HUES64 (cell line): ENCODE measurements at regions not wholly inside any gene's neighbourhood (a gene's known extent, or its start where the extent isn't known, plus 50 kb on each side); places are given as distances from the start of the nearest gene placed in this dataset.

Experiments
- H3K27ac ChIP-seq: 2 replicates; pipeline ENCODE4 v1.7.0; 2013; ENCODE audit warnings: low read depth, low read length, inconsistent platforms
- H3K27me3 ChIP-seq: 2 replicates; pipeline ENCODE4 v1.6.1; 2013; ENCODE audit warnings: mild to moderate bottlenecking, low read length; ENCODE audit not compliant: insufficient read depth
- H3K36me3 ChIP-seq: 2 replicates; pipeline ENCODE4 v1.6.1; 2013; ENCODE audit warnings: mild to moderate bottlenecking, low read length; ENCODE audit not compliant: insufficient read depth
- H3K4me1 ChIP-seq: 2 replicates; pipeline ENCODE4 v1.6.1; 2013; ENCODE audit warnings: mild to moderate bottlenecking, low read length, moderate library complexity; ENCODE audit not compliant: insufficient read depth
- H3K4me3 ChIP-seq: 2 replicates; pipeline ENCODE4 v1.5.1; 2013; ENCODE audit warnings: mild to moderate bottlenecking, low read length, moderate library complexity
- H3K9ac ChIP-seq: 2 replicates; pipeline ENCODE4 v1.6.1; 2013; ENCODE audit warnings: mild to moderate bottlenecking, low read depth, low read length
- H3K9me3 ChIP-seq: 2 replicates; pipeline ENCODE4 v1.6.1; 2013; ENCODE audit warnings: low read depth, low read length; ENCODE audit not compliant: insufficient read depth
- WGBS: fragments of 150-250, 120-280 bp; methylation state at CpG from one replicate; pipeline ENCODE4 v1.1.7; 2013; ENCODE audit warnings: missing lambda C conversion rate; 5-methylcytosine and 5-hydroxymethylcytosine counted together

DNA sequence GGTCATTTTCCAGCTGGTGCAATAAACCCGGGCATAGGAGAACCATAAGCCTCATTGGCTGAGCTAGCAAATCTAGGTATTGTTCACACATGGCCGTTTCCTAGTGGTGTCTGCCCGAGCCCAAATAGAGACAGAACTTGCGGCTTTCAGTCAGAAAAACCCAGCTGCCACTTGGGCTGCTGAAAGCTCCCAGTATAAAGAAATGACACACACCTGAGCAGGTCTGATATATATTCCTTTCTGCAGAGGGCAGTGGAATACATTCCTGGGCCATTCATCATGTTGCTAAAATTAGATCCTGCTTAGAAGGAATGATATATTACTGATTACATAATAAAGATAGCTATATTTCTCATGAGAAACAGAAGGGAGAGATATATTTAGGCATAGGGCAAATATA lies 83.9 kb upstream of the IRX5 start:
- no peak overlapping the region for H3K27ac ChIP-seq
- WGBS: 90% methylated on average over 4 of the region's 4 CpGs
- H3K4me1 ChIP-seq: no peaks in the 10 kb centered on the region
- peaks cover 21% of the 10 kb centered on the region; the same call in 1 of the 2 replicates for H3K9me3 ChIP-seq
- H3K27me3 ChIP-seq: no peaks in the 10 kb centered on the region
- no peak overlapping the region for H3K9ac ChIP-seq
- no peak overlapping the region for H3K4me3 ChIP-seq
- no peaks in the 10 kb centered on the region for H3K36me3 ChIP-seq

- Histone ChIP-seq H3K27me3 (no peaks in the 10 kb centered on the region), H3K9ac (no peak overlapping the region), H3K36me3 (no peaks in the 10 kb centered on the region), H3K9me3 (peaks cover 26% of the 10 kb centered on the region; the same call in 1 of the 2 replicates), H3K4me3 (no peak overlapping the region), H3K27ac (no peak overlapping the region), H3K4me1 (no peaks in the 10 kb centered on the region)
- 100% methylated on average over 1 of the region's 1 CpG for WGBS
These were observed 87.3 kb upstream of the IRX5 start for GRCh38 chr16:54843424-54843750.

DNA sequence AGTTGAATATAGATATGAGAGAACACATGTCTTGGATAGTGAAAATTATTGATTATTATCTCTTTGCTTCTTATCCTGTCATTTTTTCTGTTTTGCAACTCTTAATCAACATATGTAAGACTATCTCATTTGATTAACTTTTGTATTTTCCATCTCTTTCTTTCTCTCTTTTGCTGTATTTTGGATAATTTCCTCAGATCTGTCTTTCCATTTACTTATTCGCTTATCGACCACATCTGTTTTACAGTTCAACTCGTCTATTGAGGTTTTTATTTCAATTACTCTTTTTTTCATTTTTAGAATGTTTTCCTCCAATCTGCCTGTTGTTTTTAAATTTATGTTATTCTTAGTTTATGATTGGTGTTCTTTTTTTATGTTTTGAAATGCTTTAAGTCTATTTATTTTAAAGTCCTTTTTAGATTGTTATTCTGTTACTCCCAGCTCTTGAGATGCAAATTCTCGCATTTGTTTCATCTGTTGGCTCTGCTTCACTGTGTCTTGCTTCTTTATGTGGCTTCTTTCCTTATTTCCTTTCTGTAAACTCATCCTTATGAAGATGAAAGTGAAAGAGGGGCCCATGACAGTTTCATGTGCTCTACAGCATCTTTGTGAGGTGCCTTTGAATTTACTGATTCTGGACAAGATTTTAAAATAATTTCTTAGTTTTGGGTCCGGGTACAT lies 87.8 kb upstream of the IRX5 start:
- Histone ChIP-seq H3K27me3 (no peaks in the 10 kb centered on the region), H3K9ac (no peak overlapping the region), H3K9me3 (peaks cover 26% of the 10 kb centered on the region; the same call in 1 of the 2 replicates), H3K4me3 (no peak overlapping the region), H3K4me1 (no peaks in the 10 kb centered on the region), H3K27ac (no peak overlapping the region), H3K36me3 (no peaks in the 10 kb centered on the region)
- 93% methylated on average over 5 of the region's 5 CpGs for WGBS

- WGBS: 93% methylated on average over 26 of the region's 26 CpGs
- H3K27me3 ChIP-seq: no peaks in the 10 kb centered on the region
- H3K27ac ChIP-seq: no peak overlapping the region
- peaks cover 3% of the 10 kb centered on the region; the same call in 1 of the 2 replicates for H3K9me3 ChIP-seq
- no peaks in the 10 kb centered on the region for H3K4me1 ChIP-seq
- no peak overlapping the region for H3K4me3 ChIP-seq
- no peaks in the 10 kb centered on the region for H3K36me3 ChIP-seq
- no peak overlapping the region for H3K9ac ChIP-seq
These were observed 101.0 kb upstream of the IRX5 start for GRCh38 chr16:54829691-54830090.

DNA sequence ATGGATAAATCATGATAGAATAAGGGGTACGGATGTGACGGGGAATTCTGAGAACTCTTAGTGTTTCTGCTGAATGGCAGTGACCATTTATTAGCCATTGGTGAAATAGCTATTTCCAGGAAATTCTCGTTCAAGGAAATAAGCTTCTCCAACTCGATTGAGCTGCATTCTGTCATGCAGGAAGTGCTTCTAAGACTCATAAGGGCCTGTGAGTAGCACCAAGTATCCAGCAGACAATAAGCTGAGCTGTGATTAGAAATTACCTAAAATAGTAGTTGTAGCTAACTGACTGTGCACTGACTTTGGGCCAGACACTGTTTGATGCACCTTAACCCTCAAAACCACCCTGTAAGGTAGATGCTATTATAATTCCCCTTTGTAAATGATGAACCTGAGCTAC lies 107.8 kb upstream of the IRX5 start:
- H3K27ac ChIP-seq: no peak overlapping the region
- WGBS: 94% methylated on average over 4 of the region's 4 CpGs
- H3K4me1 ChIP-seq: peaks cover 6% of the 10 kb centered on the region
- H3K36me3 ChIP-seq: no peaks in the 10 kb centered on the region
- no peaks in the 10 kb centered on the region for H3K27me3 ChIP-seq
- H3K9me3 ChIP-seq: no peaks in the 10 kb centered on the region
- H3K9ac ChIP-seq: no peak overlapping the region
- H3K4me3 ChIP-seq: no peak overlapping the region

GRCh38 chr16:54822492-54822891 lies 108.2 kb upstream of the IRX5 start:
- no peak overlapping the region for H3K27ac ChIP-seq
- 93% methylated on average over 5 of the region's 5 CpGs for WGBS

DNA sequence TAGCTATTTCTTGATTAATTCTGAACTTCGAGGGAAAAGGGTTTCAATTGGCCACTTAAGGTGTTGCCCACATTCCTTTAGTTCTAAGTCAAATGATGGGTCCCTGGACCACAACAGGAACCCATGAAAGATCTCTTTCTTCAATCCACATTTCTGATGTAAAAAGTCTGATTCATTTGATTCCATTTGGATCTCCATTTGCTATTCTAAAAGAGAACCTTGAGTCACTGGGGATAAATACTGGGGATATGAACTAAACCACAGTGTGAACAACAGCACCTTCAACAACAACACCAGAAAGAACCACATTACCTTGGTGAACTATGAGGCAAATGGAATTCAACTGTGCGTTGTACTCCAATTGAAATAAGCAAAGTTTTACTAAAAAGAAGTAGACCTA lies 108.9 kb upstream of the IRX5 start:
- WGBS: 95% methylated on average over 2 of the region's 2 CpGs
- Histone ChIP-seq H3K36me3 (no peaks in the 10 kb centered on the region), H3K4me3 (no peak overlapping the region), H3K4me1 (peaks cover 10% of the 10 kb centered on the region), H3K9ac (no peak overlapping the region), H3K27me3 (no peaks in the 10 kb centered on the region), H3K27ac (no peak overlapping the region), H3K9me3 (no peaks in the 10 kb centered on the region)

More at GRCh38 chr16:54822492-54822891, 108.2 kb upstream of the IRX5 start:
- Histone ChIP-seq H3K9ac (no peak overlapping the region), H3K9me3 (no peaks in the 10 kb centered on the region), H3K27me3 (no peaks in the 10 kb centered on the region), H3K36me3 (no peaks in the 10 kb centered on the region), H3K4me1 (peaks cover 10% of the 10 kb centered on the region), H3K4me3 (no peak overlapping the region)

DNA sequence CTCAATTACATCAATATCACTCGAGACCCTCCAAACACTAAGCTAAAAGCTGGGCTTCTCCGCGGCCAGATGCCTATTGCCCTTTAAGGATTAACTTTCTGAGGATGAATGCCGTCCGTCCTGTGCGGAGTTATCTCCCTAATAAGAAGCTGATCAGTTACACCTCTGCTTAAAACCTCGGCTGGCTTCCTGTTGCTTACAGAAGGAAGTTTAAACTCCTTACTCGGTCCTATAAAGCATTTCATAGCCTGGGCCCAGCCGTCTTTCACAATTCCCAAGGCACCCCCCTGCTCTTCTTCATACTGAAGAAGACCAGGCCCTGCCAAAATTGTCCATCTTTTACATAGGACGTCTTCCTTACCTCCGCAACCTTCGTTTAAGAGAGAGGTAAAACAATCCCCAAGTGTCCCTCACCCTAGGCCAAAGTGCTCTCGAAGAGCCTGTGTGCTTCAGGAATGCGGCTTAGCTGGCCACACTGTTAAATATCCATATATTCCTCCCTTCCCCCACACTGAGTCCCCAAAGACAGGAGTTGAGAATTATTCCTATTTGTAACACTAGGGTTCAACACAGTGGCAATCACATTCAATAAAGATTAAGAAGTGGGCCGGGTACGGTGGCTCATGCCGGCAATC lies 112.6 kb upstream of the IRX5 start:
- Histone ChIP-seq H3K36me3 (no peaks in the 10 kb centered on the region), H3K4me1 (peaks cover 13% of the 10 kb centered on the region), H3K4me3 (no peak overlapping the region), H3K27ac (no peak overlapping the region), H3K9me3 (no peaks in the 10 kb centered on the region), H3K9ac (no peak overlapping the region), H3K27me3 (no peaks in the 10 kb centered on the region)
- WGBS: 69% methylated on average over 17 of the region's 17 CpGs

DNA sequence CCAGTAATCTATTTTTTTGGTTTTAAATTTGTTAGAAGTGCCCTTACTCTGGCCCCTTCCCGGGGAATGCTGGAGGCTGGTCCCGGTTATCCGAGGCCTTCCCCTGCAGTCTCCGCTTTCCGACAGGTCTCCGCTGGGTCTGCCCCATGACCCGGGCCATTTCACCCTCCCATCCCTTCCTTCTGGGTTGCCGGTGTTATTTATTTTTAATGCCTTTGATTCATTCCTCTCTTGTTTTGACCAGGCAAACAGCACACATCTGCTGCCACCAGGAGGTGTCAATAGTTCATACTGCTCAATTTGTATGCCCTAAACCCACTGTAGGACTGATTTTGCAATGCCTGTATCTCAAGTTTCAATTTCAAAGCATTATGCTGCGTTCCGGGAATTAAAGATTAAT lies 113.2 kb upstream of the IRX5 start:
- H3K36me3 ChIP-seq: no peaks in the 10 kb centered on the region
- no peak overlapping the region for H3K27ac ChIP-seq
- peaks cover 20% of the 10 kb centered on the region for H3K4me1 ChIP-seq
- H3K4me3 ChIP-seq: no peak overlapping the region
- H3K27me3 ChIP-seq: no peaks in the 10 kb centered on the region
- H3K9me3 ChIP-seq: no peaks in the 10 kb centered on the region
- H3K9ac ChIP-seq: no peak overlapping the region
- WGBS: 81% methylated on average over 10 of the region's 10 CpGs

DNA sequence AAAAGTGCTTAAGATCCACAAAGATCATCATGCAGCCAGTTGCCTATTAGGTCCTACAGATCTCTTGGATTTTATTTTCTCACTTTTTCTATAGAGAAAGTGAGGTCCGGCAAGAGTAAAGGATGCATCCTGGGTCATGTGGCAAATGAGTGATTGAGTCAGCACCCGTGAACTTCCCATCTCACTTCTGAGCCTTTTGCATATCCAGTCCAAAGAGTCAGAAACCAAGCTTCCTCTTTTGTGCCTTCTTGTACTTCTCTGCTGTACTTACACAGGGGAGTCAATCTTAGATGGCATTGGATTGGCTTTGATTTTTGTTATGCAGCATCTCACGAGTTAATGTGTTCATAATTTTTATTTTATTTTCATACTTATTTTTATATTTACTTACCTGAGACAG lies 114.2 kb upstream of the IRX5 start:
- Histone ChIP-seq H3K4me3 (no peak overlapping the region), H3K9ac (no peak overlapping the region), H3K36me3 (no peaks in the 10 kb centered on the region), H3K27me3 (no peaks in the 10 kb centered on the region), H3K27ac (no peak overlapping the region), H3K4me1 (peaks cover 21% of the 10 kb centered on the region), H3K9me3 (no peaks in the 10 kb centered on the region)
- WGBS: 84% methylated on average over 2 of the region's 3 CpGs

GRCh38 chr16:54815177-54815576 lies 115.5 kb upstream of the IRX5 start:
- Histone ChIP-seq H3K9ac (no peak overlapping the region), H3K9me3 (no peaks in the 10 kb centered on the region), H3K27ac (no peak overlapping the region), H3K4me1 (peaks cover 21% of the 10 kb centered on the region), H3K27me3 (no peaks in the 10 kb centered on the region), H3K36me3 (no peaks in the 10 kb centered on the region), H3K4me3 (no peak overlapping the region)
- 90% methylated on average over 3 of the region's 3 CpGs for WGBS
